CD4-positive, alpha-beta memory T cell (primary cell): ENCODE measurements at regions not wholly inside any gene's neighbourhood (a gene's known extent, or its start where the extent isn't known, plus 50 kb on each side); places are given as distances from the start of the nearest gene placed in this dataset.

Experiments
- CTCF ChIA-PET: fragments of 350-600 bp; sonication (Branson Sonifier 250); formaldehyde crosslinking; loops from one replicate; lab custom pipeline; 2021; ENCODE audit warnings: inconsistent platforms; ENCODE audit not compliant: partially characterized antibody; lab: Charles Lee
- POLR2A ChIA-PET: fragments of 350-600 bp; sonication (Branson Sonifier 250); formaldehyde crosslinking; loops from one replicate; lab custom pipeline; 2021; ENCODE audit not compliant: partially characterized antibody; lab: Charles Lee
- DNase-seq, 5 donors: peaks; one replicate each; pipeline versions ENCODE4 v3.0.0 to v3.0.0-alpha.2; 2020 to 2022; ENCODE audit warnings: mixed read lengths in 1 of 5
- H3K27ac ChIP-seq: one replicate; pipeline ENCODE4 v1.7.0; 2013; ENCODE audit warnings: low read depth, low read length
- H3K27me3 ChIP-seq: 2 replicates; pipeline ENCODE4 v1.7.0; 2013; ENCODE audit warnings: mild to moderate bottlenecking, low read length, moderate library complexity; ENCODE audit not compliant: insufficient read depth
- H3K36me3 ChIP-seq: 2 replicates; pipeline ENCODE4 v1.7.0; 2013; ENCODE audit warnings: mild to moderate bottlenecking, low read length, moderate library complexity; ENCODE audit not compliant: insufficient read depth
- H3K4me1 ChIP-seq: 2 replicates; pipeline ENCODE4 v1.7.0; 2013; ENCODE audit warnings: mild to moderate bottlenecking, low read length, moderate library complexity; ENCODE audit not compliant: insufficient read depth
- H3K4me3 ChIP-seq, 2 donors: one replicate each; pipeline ENCODE4 v1.7.0; 2013; ENCODE audit warnings: low read length in 2 of 2, mild to moderate bottlenecking in 1 of 2
- H3K9me3 ChIP-seq, 2 donors: one replicate each; pipeline ENCODE4 v1.7.0; 2013; ENCODE audit warnings: low read length in 2 of 2, control low read depth in 1 of 2; ENCODE audit not compliant: control insufficient read depth in 1 of 2
- H3K27ac Mint-ChIP-seq, 7 donors: one replicate each; pipeline ENCODE4 v1.8.0; 2020 to 2021; ENCODE audit warnings: mixed read lengths in 7 of 7, mild to moderate bottlenecking in 6 of 7, inconsistent platforms in 3 of 7, moderate library complexity in 3 of 7
- H3K27me3 Mint-ChIP-seq, 2 donors: one replicate each; pipeline ENCODE4 v1.8.0; 2020 to 2021; ENCODE audit warnings: mixed read lengths in 2 of 2
- H3K36me3 Mint-ChIP-seq, 2 donors: one replicate each; pipeline ENCODE4 v1.8.0; 2020 to 2021; ENCODE audit warnings: mixed read lengths in 2 of 2, inconsistent platforms in 1 of 2, mild to moderate bottlenecking in 1 of 2
- H3K4me1 Mint-ChIP-seq, 4 donors: one replicate each; pipeline ENCODE4 v1.8.0; 2020 to 2021; ENCODE audit warnings: mixed read lengths in 4 of 4, mild to moderate bottlenecking in 1 of 4
- H3K4me3 Mint-ChIP-seq, 8 donors: one replicate each; pipeline ENCODE4 v1.8.0; 2020 to 2021; ENCODE audit warnings: mixed read lengths in 8 of 8, mild to moderate bottlenecking in 7 of 8, moderate library complexity in 6 of 8, inconsistent platforms in 3 of 8
- H3K9me3 Mint-ChIP-seq, 8 donors: one replicate each; pipeline ENCODE4 v1.8.0; 2020 to 2021; ENCODE audit warnings: mixed read lengths in 8 of 8, mild to moderate bottlenecking in 5 of 8, inconsistent platforms in 3 of 8, moderate library complexity in 1 of 8
- intact Hi-C: fragments of 100-400 bp; cut with micrococcal nuclease; formaldehyde crosslinking; loops from one replicate; pipeline ENCODE4 v1.15.1; 2023

- Mint-ChIP-seq H3K27ac (no peak overlapping the region), H3K27me3 (peaks cover 6 to 9% of the 10 kb centered on the region in 2 donors), H3K4me1 (no peaks in the 10 kb centered on the region), H3K36me3 (no peaks in the 10 kb centered on the region), H3K9me3 (peaks cover 0 to 8% (median 1%) of the 10 kb centered on the region in 8 donors), H3K4me3 (no peak overlapping the region)
- Histone ChIP-seq H3K36me3 (no peaks in the 10 kb centered on the region), H3K4me1 (no peaks in the 10 kb centered on the region), H3K27ac (no peak overlapping the region), H3K27me3 (no peaks in the 10 kb centered on the region), H3K9me3 (no peaks in the 10 kb centered on the region), H3K4me3 (no peak overlapping the region)
- ChIA-PET CTCF (no interaction called here), POLR2A (no interaction called here)
- no peak for DNase-seq
- intact Hi-C loops, result no loop called here
Measured at GRCh38 chr9:86549920-86550319, 195.7 kb upstream of the TUT7 start.

GRCh38 chr9:86549401-86549811 lies 195.2 kb upstream of the TUT7 start:
- Mint-ChIP-seq H3K9me3 (peaks cover 0 to 8% (median 1%) of the 10 kb centered on the region in 8 donors), H3K27ac (no peak overlapping the region), H3K4me1 (no peaks in the 10 kb centered on the region), H3K27me3 (peaks cover 6 to 11% of the 10 kb centered on the region in 2 donors), H3K36me3 (no peaks in the 10 kb centered on the region), H3K4me3 (no peak overlapping the region)
- intact Hi-C loops, result no loop called here
- no peaks in the 10 kb centered on the region for H3K27me3 ChIP-seq
- ChIA-PET CTCF (no interaction called here), POLR2A (no interaction called here)
- no peaks in the 10 kb centered on the region for H3K36me3 ChIP-seq
- H3K27ac ChIP-seq, result no peak overlapping the region
- DNase-seq, result no peak
- no peak overlapping the region for H3K4me3 ChIP-seq
- no peaks in the 10 kb centered on the region for H3K4me1 ChIP-seq
- no peaks in the 10 kb centered on the region for H3K9me3 ChIP-seq

DNA sequence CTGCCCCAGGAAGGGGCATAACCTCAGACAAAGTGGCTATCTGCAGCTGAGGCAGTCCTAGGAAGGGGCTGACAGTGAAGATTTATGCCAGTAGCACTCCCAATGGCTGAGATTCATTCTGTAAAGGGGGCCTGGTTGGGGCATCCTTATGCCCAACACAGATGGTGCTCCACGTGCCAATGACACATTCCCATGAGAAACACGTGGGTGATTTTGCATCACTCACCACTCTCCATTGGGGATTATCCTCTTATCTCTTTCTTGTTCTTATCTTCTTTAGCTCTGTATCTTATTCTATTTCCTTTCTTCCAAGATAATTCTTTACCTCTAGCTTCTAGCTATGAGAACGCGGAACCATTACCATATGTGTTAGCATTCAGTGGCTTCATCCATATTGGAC lies 194.0 kb upstream of the TUT7 start:
- ChIA-PET CTCF (no interaction called here), POLR2A (no interaction called here)
- H3K9me3 Mint-ChIP-seq, result peaks cover 0 to 7% (median 1%) of the 10 kb centered on the region in 8 donors
- H3K9me3 ChIP-seq, result no peaks in the 10 kb centered on the region
- no peaks in the 10 kb centered on the region for H3K27me3 ChIP-seq
- no peaks in the 10 kb centered on the region for H3K36me3 ChIP-seq
- no peaks in the 10 kb centered on the region for H3K4me1 ChIP-seq
- H3K36me3 Mint-ChIP-seq, result no peaks in the 10 kb centered on the region
- no peaks in the 10 kb centered on the region for H3K4me1 Mint-ChIP-seq
- H3K4me3 ChIP-seq, result no peak overlapping the region
- DNase-seq, result no peak
- H3K27ac Mint-ChIP-seq, result no peak overlapping the region
- H3K27me3 Mint-ChIP-seq, result peaks cover 4 to 11% of the 10 kb centered on the region in 2 donors
- no peak overlapping the region for H3K4me3 Mint-ChIP-seq
- intact Hi-C loops, result no loop called here
- no peak overlapping the region for H3K27ac ChIP-seq

GRCh38 chr9:86547571-86547970 lies 193.4 kb upstream of the TUT7 start:
- peaks cover 0 to 2% (median 0%) of the 10 kb centered on the region in 8 donors for H3K9me3 Mint-ChIP-seq
- H3K36me3 ChIP-seq, result no peaks in the 10 kb centered on the region
- intact Hi-C loops, result no loop called here
- H3K4me1 ChIP-seq, result no peaks in the 10 kb centered on the region
- H3K4me1 Mint-ChIP-seq, result no peaks in the 10 kb centered on the region
- H3K36me3 Mint-ChIP-seq, result no peaks in the 10 kb centered on the region
- H3K27me3 ChIP-seq, result no peaks in the 10 kb centered on the region
- CTCF ChIA-PET, result no interaction called here
- peaks cover 4 to 7% of the 10 kb centered on the region in 2 donors for H3K27me3 Mint-ChIP-seq
- H3K9me3 ChIP-seq, result no peaks in the 10 kb centered on the region
- no peak overlapping the region for H3K27ac Mint-ChIP-seq
- no peak for DNase-seq
- H3K4me3 ChIP-seq, result no peak overlapping the region
- H3K4me3 Mint-ChIP-seq, result no peak overlapping the region
- POLR2A ChIA-PET, result no interaction called here
- no peak overlapping the region for H3K27ac ChIP-seq

DNA sequence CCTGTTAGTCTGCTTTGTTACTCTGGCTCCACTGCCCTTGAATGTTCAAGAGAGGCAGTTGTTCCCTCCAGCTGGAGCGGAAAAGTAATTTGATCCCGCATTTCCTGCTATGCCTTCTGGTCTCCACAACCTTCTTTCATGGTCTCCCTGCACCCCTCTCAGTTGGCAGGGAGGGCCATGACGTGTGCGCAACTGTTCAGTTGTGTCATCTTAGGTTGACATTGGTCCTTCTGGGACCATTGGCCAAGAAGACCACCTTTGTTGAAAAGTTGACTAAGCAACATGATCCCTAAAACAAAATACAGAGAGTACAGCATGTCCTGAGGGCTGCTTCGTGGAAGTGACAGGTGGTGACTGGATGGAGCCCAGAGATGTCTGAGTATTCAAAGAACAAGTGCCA lies 192.5 kb upstream of the TUT7 start:
- intact Hi-C loops, result no loop called here
- no peaks in the 10 kb centered on the region for H3K36me3 Mint-ChIP-seq
- H3K9me3 Mint-ChIP-seq, result peaks cover 0 to 2% (median 0%) of the 10 kb centered on the region in 8 donors

DNA sequence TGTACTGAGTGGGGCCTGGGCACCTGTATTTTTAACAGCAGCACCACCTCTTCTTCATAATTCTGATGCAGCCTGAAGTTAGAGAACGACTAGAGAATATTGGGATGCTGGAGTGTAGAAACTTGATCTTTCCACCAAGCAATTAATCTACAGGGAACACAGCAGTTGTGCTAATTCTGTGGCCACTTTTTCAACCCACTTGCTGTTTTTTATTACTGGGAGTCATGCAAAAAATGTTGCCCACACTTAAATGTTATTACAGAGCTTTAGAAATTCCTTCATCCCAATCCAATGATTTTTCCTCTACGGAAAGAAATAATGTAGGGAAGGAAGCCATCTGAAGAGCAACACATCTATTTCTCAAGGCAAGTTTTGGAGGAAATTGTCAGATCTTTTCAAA lies 190.9 kb upstream of the TUT7 start:
- H3K4me1 Mint-ChIP-seq, result no peaks in the 10 kb centered on the region
- CTCF ChIA-PET, result no interaction called here
- H3K27me3 Mint-ChIP-seq, result peaks cover 2 to 6% of the 10 kb centered on the region in 2 donors
- Histone ChIP-seq H3K27ac (no peak overlapping the region), H3K27me3 (no peaks in the 10 kb centered on the region), H3K4me3 (no peak overlapping the region), H3K36me3 (no peaks in the 10 kb centered on the region), H3K4me1 (no peaks in the 10 kb centered on the region), H3K9me3 (no peaks in the 10 kb centered on the region)
- DNase-seq, result no peak
- H3K36me3 Mint-ChIP-seq, result no peaks in the 10 kb centered on the region
- intact Hi-C loops, result no loop called here
- no peak overlapping the region for H3K27ac Mint-ChIP-seq
- H3K4me3 Mint-ChIP-seq, result no peak overlapping the region
- POLR2A ChIA-PET, result no interaction called here
- H3K9me3 Mint-ChIP-seq, result peaks cover 0 to 2% (median 0%) of the 10 kb centered on the region in 8 donors

More for the DNA sequence above, 192.5 kb upstream of the TUT7 start:
- H3K4me3 ChIP-seq, result no peak overlapping the region
- DNase-seq, result no peak
- H3K27me3 Mint-ChIP-seq, result peaks cover 2 to 6% of the 10 kb centered on the region in 2 donors
- no peaks in the 10 kb centered on the region for H3K9me3 ChIP-seq
- POLR2A ChIA-PET, result no interaction called here
- H3K36me3 ChIP-seq, result no peaks in the 10 kb centered on the region
- H3K27me3 ChIP-seq, result no peaks in the 10 kb centered on the region
- H3K4me1 Mint-ChIP-seq, result no peaks in the 10 kb centered on the region
- H3K4me1 ChIP-seq, result no peaks in the 10 kb centered on the region
- CTCF ChIA-PET, result no interaction called here
- H3K27ac ChIP-seq, result no peak overlapping the region
- no peak overlapping the region for H3K4me3 Mint-ChIP-seq
- no peak overlapping the region for H3K27ac Mint-ChIP-seq

- H3K27ac Mint-ChIP-seq, result no peak overlapping the region
- no peak overlapping the region for H3K4me3 Mint-ChIP-seq
- ChIA-PET POLR2A (no interaction called here), CTCF (no interaction called here)
- no peaks in the 10 kb centered on the region for H3K4me1 ChIP-seq
- no peak for DNase-seq
- H3K27me3 Mint-ChIP-seq, result peaks cover 4 to 5% of the 10 kb centered on the region in 2 donors
- no peaks in the 10 kb centered on the region for H3K27me3 ChIP-seq
- no peaks in the 10 kb centered on the region for H3K9me3 ChIP-seq
- intact Hi-C loops, result no loop called here
- H3K4me1 Mint-ChIP-seq, result no peaks in the 10 kb centered on the region
- no peak overlapping the region for H3K4me3 ChIP-seq
- H3K27ac ChIP-seq, result no peak overlapping the region
- H3K36me3 ChIP-seq, result no peaks in the 10 kb centered on the region
- no peaks in the 10 kb centered on the region for H3K36me3 Mint-ChIP-seq
- no peaks in the 10 kb centered on the region for H3K9me3 Mint-ChIP-seq
Measured at GRCh38 chr9:86541014-86541570, 186.9 kb upstream of the TUT7 start.
